H1 (cell line): ENCODE measurements at regions not wholly inside any gene's neighbourhood (a gene's known extent, or its start where the extent isn't known, plus 50 kb on each side); places are given as distances from the start of the nearest gene placed in this dataset.

ENCODE experiments used
- CTCF ChIA-PET: fragments of 300-600 bp; sonication (Branson Sonifier 250); formaldehyde crosslinking; loops from one replicate; lab custom pipeline; 2021; ENCODE audit not compliant: partially characterized antibody; lab: Charles Lee
- POLR2A ChIA-PET: fragments of 300-600 bp; sonication (Branson Sonifier 250); formaldehyde crosslinking; loops from one replicate; lab custom pipeline; 2021; ENCODE audit warnings: inconsistent platforms; ENCODE audit not compliant: partially characterized antibody; lab: Charles Lee
- DNase-seq, 2 experiments: peaks; one replicate each; pipeline versions ENCODE4 v3.0.0 to v3.0.0-alpha.2; 2010 to 2022; ENCODE audit warnings: low spot score in 2 of 2, low read depth in 1 of 2, mixed read lengths in 1 of 2
- FAIRE-seq: peaks from 2 replicates; lab custom pipeline; 2011; peaks lifted over from hg19 to GRCh38; lab: Jason Lieb, UNC
- H2AFZ ChIP-seq: 2 replicates; pipeline ENCODE4 v1.8.1; 2012; ENCODE audit warnings: low read length, inconsistent platforms
- H2AK5ac ChIP-seq: 2 replicates; pipeline ENCODE4 v1.6.1; 2013; ENCODE audit warnings: low read depth, low read length
- H2BK120ac ChIP-seq: replicated peaks from 2 replicates; pipeline ENCODE3; 2013; ENCODE audit warnings: low read depth, low read length, inconsistent platforms
- H2BK12ac ChIP-seq: 2 replicates; pipeline ENCODE4 v1.6.1; 2013; ENCODE audit warnings: low read depth, low read length
- H2BK15ac ChIP-seq: 2 replicates; pipeline ENCODE4 v1.6.1; 2013; ENCODE audit warnings: low read length
- H2BK20ac ChIP-seq: 2 replicates; pipeline ENCODE4 v1.6.1; 2013; ENCODE audit warnings: low read length
- H2BK5ac ChIP-seq: 2 replicates; pipeline ENCODE4 v1.6.1; 2013; ENCODE audit warnings: low read depth, low read length
- H3K14ac ChIP-seq: 2 replicates; pipeline ENCODE4 v1.6.1; 2013; ENCODE audit warnings: inconsistent platforms; ENCODE audit not compliant: insufficient read length
- H3K18ac ChIP-seq: 2 replicates; pipeline ENCODE4 v1.6.1; 2013; ENCODE audit warnings: low read length; ENCODE audit errors: extremely low read depth
- H3K23ac ChIP-seq: 2 replicates; pipeline ENCODE4 v1.6.1; 2013; ENCODE audit warnings: inconsistent platforms; ENCODE audit not compliant: insufficient read length
- H3K23me2 ChIP-seq: 2 replicates; pipeline ENCODE4 v1.6.1; 2013; ENCODE audit warnings: low read depth, low read length
- H3K27ac ChIP-seq: 2 replicates; pipeline ENCODE4 v1.6.1; 2011; ENCODE audit warnings: low read depth, low read length, inconsistent platforms
- H3K27me3 ChIP-seq, 4 experiments: replicated peaks in 1 of 4; 1 replicate in 1 of 4; 2 replicates in 3 of 4; pipeline versions ENCODE4 v1.6.1 to v1.8.1; 2011 to 2013; ENCODE audit warnings: low read length in 3 of 4, mild to moderate bottlenecking in 3 of 4, inconsistent platforms in 2 of 4, mixed read lengths in 2 of 4, moderate library complexity in 1 of 4; ENCODE audit not compliant: control insufficient read depth in 3 of 4, insufficient read depth in 3 of 4; ENCODE audit errors: extremely low read depth in 1 of 4
- H3K36me3 ChIP-seq, 4 experiments: 2 replicates each; pipeline versions ENCODE4 v1.6.1 to v1.8.1; 2011 to 2013; ENCODE audit warnings: mild to moderate bottlenecking in 4 of 4, low read length in 3 of 4, moderate library complexity in 2 of 4, control low read depth in 1 of 4, inconsistent platforms in 1 of 4; ENCODE audit not compliant: insufficient read depth in 4 of 4, control insufficient read depth in 2 of 4
- H3K4ac ChIP-seq: replicated peaks from 2 replicates; pipeline ENCODE3; 2013; ENCODE audit warnings: low read length, low read depth, mixed read lengths, inconsistent platforms; ENCODE audit not compliant: insufficient read length
- H3K4me1 ChIP-seq, 4 experiments: replicated peaks in 1 of 4; 1 replicate in 1 of 4; 2 replicates in 3 of 4; pipeline versions ENCODE4 v1.6.1 to v1.8.1; 2011 to 2013; ENCODE audit warnings: low read length in 3 of 4, inconsistent platforms in 2 of 4, mixed read lengths in 1 of 4; ENCODE audit not compliant: insufficient read depth in 4 of 4, control insufficient read depth in 3 of 4
- H3K4me2 ChIP-seq, 2 experiments: 2 replicates each; pipeline versions ENCODE4 v1.6.1 to v1.8.1; 2011 to 2013; ENCODE audit warnings: low read depth in 2 of 2, low read length in 2 of 2, control low read depth in 1 of 2, inconsistent platforms in 1 of 2, mild to moderate bottlenecking in 1 of 2; ENCODE audit not compliant: insufficient read depth in 1 of 2
- H3K4me3 ChIP-seq, 4 experiments: fragments of 200-600, 300-600 bp in 1 of 4; sonication (generic), shearing (Covaris generic), sonication (Bioruptor Twin) in 1 of 4; 2 replicates each; pipeline versions ENCODE4 v1.5.1 to v1.8.1; 2011 to 2016; ENCODE audit warnings: low read length in 4 of 4, low read depth in 3 of 4, control low read depth in 2 of 4, inconsistent platforms in 2 of 4, mild to moderate bottlenecking in 2 of 4, mixed read lengths in 1 of 4, moderate library complexity in 1 of 4; ENCODE audit not compliant: insufficient read depth in 2 of 4; ENCODE audit errors: extremely low read depth in 1 of 4
- H3K56ac ChIP-seq: replicated peaks from 2 replicates; pipeline ENCODE3; 2013; ENCODE audit warnings: low read depth, mild to moderate bottlenecking, mixed read lengths, low read length, inconsistent platforms; ENCODE audit not compliant: insufficient read length
- H3K79me1 ChIP-seq: 2 replicates; pipeline ENCODE4 v1.6.1; 2013; ENCODE audit warnings: low read depth, low read length, control low read depth
- H3K79me2 ChIP-seq, 2 experiments: 2 replicates each; pipeline versions ENCODE4 v1.6.1 to v1.8.1; 2012 to 2013; ENCODE audit warnings: low read length in 2 of 2, mild to moderate bottlenecking in 2 of 2, inconsistent platforms in 1 of 2; ENCODE audit not compliant: insufficient read depth in 2 of 2, control insufficient read depth in 1 of 2
- H3K9ac ChIP-seq, 4 experiments: replicated peaks in 1 of 4; 1 replicate in 1 of 4; 2 replicates in 3 of 4; pipeline versions ENCODE4 v1.6.1 to v1.8.1; 2011 to 2013; ENCODE audit warnings: low read depth in 3 of 4, low read length in 3 of 4, control low read depth in 2 of 4, mild to moderate bottlenecking in 2 of 4, moderate library complexity in 2 of 4, inconsistent platforms in 1 of 4; ENCODE audit errors: extremely low read depth in 1 of 4
- H3K9me3 ChIP-seq, 2 experiments: 2 replicates each; pipeline versions ENCODE4 v1.6.1 to v1.8.1; 2012 to 2013; ENCODE audit warnings: mild to moderate bottlenecking in 2 of 2, moderate library complexity in 2 of 2, control low read depth in 1 of 2, inconsistent platforms in 1 of 2, low read depth in 1 of 2, low read length in 1 of 2, mixed read lengths in 1 of 2; ENCODE audit not compliant: insufficient read depth in 2 of 2
- H4K20me1 ChIP-seq, 2 experiments: replicated peaks in 1 of 2; 2 replicates each; pipeline versions ENCODE3 to v1.8.1; 2011 to 2013; ENCODE audit warnings: inconsistent platforms in 2 of 2, low read length in 2 of 2, mild to moderate bottlenecking in 1 of 2; ENCODE audit not compliant: insufficient read depth in 2 of 2, control insufficient read depth in 1 of 2
- H4K5ac ChIP-seq: 2 replicates; pipeline ENCODE4 v1.6.1; 2013; ENCODE audit warnings: low read length, low read depth, mixed read lengths, inconsistent platforms; ENCODE audit not compliant: insufficient read length
- H4K8ac ChIP-seq: 2 replicates; pipeline ENCODE4 v1.8.0; 2013; ENCODE audit warnings: mild to moderate bottlenecking, moderate library complexity, low read length, inconsistent platforms; ENCODE audit not compliant: insufficient read depth; ENCODE audit errors: extremely low read depth
- H4K91ac ChIP-seq: replicated peaks from 2 replicates; pipeline ENCODE3; 2013; ENCODE audit warnings: low read length, mixed read lengths, inconsistent platforms; ENCODE audit not compliant: insufficient read length
- BACH1 ChIP-seq: IDR thresholded peaks from 2 replicates; pipeline ENCODE4 v1.6.1; 2012; ENCODE audit warnings: low read length, improper control_type of control experiment
- FOSL1 ChIP-seq: IDR thresholded peaks from 2 replicates; pipeline ENCODE4 v1.6.1; 2011; ENCODE audit warnings: mild to moderate bottlenecking, low read depth, low read length, moderate library complexity; ENCODE audit not compliant: insufficient read depth
- RNF2 ChIP-seq: fragments of 200-900, 300-1000 bp; sonication (generic); IDR thresholded peaks from 2 replicates; pipeline ENCODE4 v1.7.1; 2016; ENCODE audit warnings: borderline replicate concordance, low read depth, mild to moderate bottlenecking, antibody characterized with exemption, low read length; ENCODE audit not compliant: poor library complexity, severe bottlenecking; ENCODE audit errors: missing control alignments
- WGBS, 2 experiments: shearing (Covaris generic) in 1 of 2; methylation state at CpG; one replicate each; pipeline versions ENCODE4 v1.1.6 to v1.1.7; 2013 to 2015; ENCODE audit warnings: low lambda C conversion rate in 2 of 2, mixed read lengths in 2 of 2, inconsistent platforms in 1 of 2, low coverage in 1 of 2, missing lambda C conversion rate in 1 of 2; ENCODE audit not compliant: insufficient replicate concordance in 2 of 2, insufficient coverage in 1 of 2, insufficient read length in 1 of 2; ENCODE audit errors: extremely low coverage in 1 of 2, missing lambda C conversion rate in 1 of 2; 5-methylcytosine and 5-hydroxymethylcytosine counted together

DNA sequence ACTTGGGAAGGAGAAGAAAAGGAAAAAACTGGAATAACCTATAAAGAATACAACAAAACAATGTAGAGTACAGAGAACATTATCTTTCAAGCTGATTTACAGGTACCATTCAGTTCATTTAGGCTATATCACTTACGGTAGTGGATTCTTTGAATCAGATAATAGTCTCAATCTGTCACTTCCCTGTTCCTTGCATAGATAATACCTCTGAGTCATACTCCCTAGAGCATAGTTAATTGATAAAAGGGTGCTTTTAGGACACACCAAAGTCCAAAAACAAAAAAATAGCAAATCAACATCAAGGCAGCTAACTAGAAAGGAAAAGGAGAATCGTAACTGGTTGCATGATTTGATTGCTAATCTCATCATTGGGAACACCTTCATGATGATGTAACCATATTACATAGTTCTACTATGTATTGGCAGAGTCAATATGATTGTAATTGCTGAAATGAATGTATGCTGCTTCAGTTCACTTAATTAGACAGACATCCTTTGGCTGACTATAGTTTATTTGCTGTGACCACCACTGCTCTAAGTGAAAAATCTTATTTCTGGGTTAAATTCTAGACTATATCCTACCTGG, 844.4 kb downstream of the GATA3 start:
- no peak overlapping the region for H3K56ac ChIP-seq

More for the DNA sequence above, 844.4 kb downstream of the GATA3 start:
- Histone ChIP-seq H3K4me3 (no peak overlapping the region), H3K23me2 (no peaks in the 10 kb centered on the region), H3K27ac (no peak overlapping the region), H4K5ac (no peak overlapping the region), H3K4ac (no peak overlapping the region), H4K91ac (no peak overlapping the region), H2BK20ac (no peak overlapping the region), H4K8ac (no peak overlapping the region), H3K18ac (no peak overlapping the region), H3K9me3 (no peaks in the 10 kb centered on the region), H2BK5ac (no peak overlapping the region), H2AK5ac (no peak overlapping the region), H3K4me2 (no peak overlapping the region), H2BK120ac (no peak overlapping the region), H2BK12ac (no peak overlapping the region), H3K79me1 (no peaks in the 10 kb centered on the region), H3K4me1 (no peaks in the 10 kb centered on the region), H2AFZ (no peak overlapping the region), H3K27me3 (peaks cover 0 to 1% (median 0%) of the 10 kb centered on the region in 4 experiments; a peak in 1 of 7 replicates), H4K20me1 (no peaks in the 10 kb centered on the region), H3K9ac (no peak overlapping the region), H3K79me2 (no peaks in the 10 kb centered on the region), H3K14ac (no peak overlapping the region), H2BK15ac (no peak overlapping the region), H3K36me3 (no peaks in the 10 kb centered on the region), H3K23ac (no peak overlapping the region)
- 91% methylated on average over 2 of the region's 2 CpGs; no CpG with 5 or more reads in 1 of the 2 experiments for WGBS, 2 experiments
- CTCF ChIA-PET = no interaction called here
- TF ChIP-seq FOSL1 (no peak), RNF2 (no peak), BACH1 (no peak)
- POLR2A ChIA-PET = no interaction called here
- FAIRE-seq (no peak), DNase-seq (no peak)
